DMS53 (cell line): ENCODE measurements at regions not wholly inside any gene's neighbourhood (a gene's known extent, or its start where the extent isn't known, plus 50 kb on each side); places are given as distances from the start of the nearest gene placed in this dataset.

ENCODE experiments used
- DNase-seq: peaks from one replicate; lab custom pipeline; 2025; lab: John Stamatoyannopoulos, UW

GRCh38 chr22:48692734-48693376, 1134.8 kb downstream of the BRD1 start:
- DNase-seq: no peak

GRCh38 chr22:48691431-48691851, 1136.2 kb downstream of the BRD1 start:
- DNase-seq: no peak

GRCh38 chr22:48690583-48691317, 1136.9 kb downstream of the BRD1 start:
- no peak for DNase-seq

- DNase-seq: no peak
These were observed 1138.5 kb downstream of the BRD1 start for GRCh38 chr22:48689206-48689605.

GRCh38 chr22:48688366-48688765, 1139.3 kb downstream of the BRD1 start:
- DNase-seq: no peak

GRCh38 chr22:48687606-48688005, 1140.1 kb downstream of the BRD1 start:
- DNase-seq: no peak

- DNase-seq: no peak
These were observed 1140.9 kb downstream of the BRD1 start for GRCh38 chr22:48686694-48687302.

GRCh38 chr22:48685767-48686166, 1141.9 kb downstream of the BRD1 start:
- no peak for DNase-seq

GRCh38 chr22:48683640-48684039, 1144.0 kb downstream of the BRD1 start:
- no peak for DNase-seq

GRCh38 chr22:48682504-48682903, 1145.2 kb downstream of the BRD1 start:
- no peak for DNase-seq

GRCh38 chr22:48680601-48681000, 1147.1 kb downstream of the BRD1 start:
- no peak for DNase-seq

- no peak for DNase-seq
These were observed 1147.8 kb downstream of the BRD1 start for GRCh38 chr22:48679656-48680555.

- no peak for DNase-seq
These were observed 1149.2 kb downstream of the BRD1 start for GRCh38 chr22:48678171-48679135.

- no peak for DNase-seq
These were observed 1150.1 kb downstream of the BRD1 start for GRCh38 chr22:48677621-48678020.

GRCh38 chr22:48677168-48677520, 1150.5 kb downstream of the BRD1 start:
- DNase-seq: no peak

- no peak for DNase-seq
These were observed 1151.2 kb downstream of the BRD1 start for GRCh38 chr22:48676266-48677167.

GRCh38 chr22:48675830-48676145, 1151.9 kb downstream of the BRD1 start:
- no peak for DNase-seq

GRCh38 chr22:48675141-48675829, 1152.4 kb downstream of the BRD1 start:
- no peak for DNase-seq

- DNase-seq: no peak
These were observed 1153.7 kb downstream of the BRD1 start for GRCh38 chr22:48673806-48674500.
